ENCODE measurements at regions not wholly inside any gene's neighbourhood (a gene's known extent, or its start where the extent isn't known, plus 50 kb on each side); places are given as distances from the start of the nearest gene placed in this dataset.
"Not testable (repeated sequence)": the region's sequence is repeated elsewhere in the genome, so short reads cannot be mapped to it uniquely, and the experiment has no call there.

GRCh38 chr14:43528321-43528720 is 978.8 kb downstream of the FSCB start:
- no peak for DNase-seq

GRCh38 chr14:43525658-43526057 is 981.4 kb downstream of the FSCB start:
- no peak for DNase-seq

- DNase-seq = no peak
These were observed 984.2 kb downstream of the FSCB start for GRCh38 chr14:43522901-43523300.

GRCh38 chr14:43522191-43522590 is 984.9 kb downstream of the FSCB start:
- no peak for DNase-seq

GRCh38 chr14:43503508-43503907 is 1003.6 kb downstream of the FSCB start:
- no peak for DNase-seq

GRCh38 chr14:43492359-43492758 is 1014.7 kb downstream of the FSCB start:
- DNase-seq = not testable (repeated sequence)

- no peak for DNase-seq
These were observed 1023.7 kb downstream of the FSCB start for GRCh38 chr14:43483415-43483814.

GRCh38 chr14:43481864-43482263 is 1025.2 kb downstream of the FSCB start:
- no peak for DNase-seq

- no peak for DNase-seq
These were observed 1026.1 kb downstream of the FSCB start for GRCh38 chr14:43480976-43481375.

GRCh38 chr14:43479596-43480195 is 1027.4 kb downstream of the FSCB start:
- no peak for DNase-seq

GRCh38 chr14:43476822-43477221 is 1030.3 kb downstream of the FSCB start:
- DNase-seq = no peak

- no peak for DNase-seq
These were observed 1031.3 kb downstream of the FSCB start for GRCh38 chr14:43475757-43476156.

GRCh38 chr14:43471595-43471994 is 1035.5 kb downstream of the FSCB start:
- DNase-seq = no peak

- DNase-seq = no peak
These were observed 1042.1 kb downstream of the FSCB start for GRCh38 chr14:43464968-43465367.

GRCh38 chr14:43449291-43449690 is 1057.8 kb downstream of the FSCB start:
- no peak for DNase-seq

- DNase-seq = no peak
These were observed 1069.0 kb downstream of the FSCB start for GRCh38 chr14:43438056-43438455.

GRCh38 chr14:43418324-43418723 is 1088.8 kb downstream of the FSCB start:
- DNase-seq = no peak

GRCh38 chr14:43413084-43413483 is 1094.0 kb downstream of the FSCB start:
- no peak for DNase-seq

GRCh38 chr14:43411841-43412240 is 1095.2 kb downstream of the FSCB start:
- no peak for DNase-seq

- no peak for DNase-seq
These were observed 1096.5 kb downstream of the FSCB start for GRCh38 chr14:43410631-43411030.

GRCh38 chr14:43408472-43408871 is 1098.6 kb downstream of the FSCB start:
- no peak for DNase-seq

- no peak for DNase-seq
These were observed 1099.4 kb downstream of the FSCB start for GRCh38 chr14:43407706-43408105.

GRCh38 chr14:43406931-43407330 is 1100.2 kb downstream of the FSCB start:
- DNase-seq = no peak

GRCh38 chr14:43399289-43399688 is 1107.8 kb downstream of the FSCB start:
- no peak for DNase-seq

- DNase-seq = not testable (repeated sequence)
These were observed 1136.6 kb downstream of the FSCB start for GRCh38 chr14:43370565-43370896.

All from activated CD4-positive, alpha-beta T cell treated with anti-CD3 and anti-CD28 coated beads, Interleukin-2, Interleukin-6, amounts not matched to agents 100 ng/mL and 50 ng/mL, durations not matched to agents 16 hours and 8 hours (primary cell).